Stimulated activated CD4-positive, alpha-beta T cell treated with anti-CD3 and anti-CD28 coated beads, TNF-alpha, amount 100 ng/mL, for 48 hours (primary cell): ENCODE measurements at regions not wholly inside any gene's neighbourhood (a gene's known extent, or its start where the extent isn't known, plus 50 kb on each side); places are given as distances from the start of the nearest gene placed in this dataset.

Experiments used
- DNase-seq, 3 donors: peaks; one replicate each; pipeline ENCODE4 v3.0.0-alpha.2; 2020; ENCODE audit warnings: low read depth in 3 of 3

DNA sequence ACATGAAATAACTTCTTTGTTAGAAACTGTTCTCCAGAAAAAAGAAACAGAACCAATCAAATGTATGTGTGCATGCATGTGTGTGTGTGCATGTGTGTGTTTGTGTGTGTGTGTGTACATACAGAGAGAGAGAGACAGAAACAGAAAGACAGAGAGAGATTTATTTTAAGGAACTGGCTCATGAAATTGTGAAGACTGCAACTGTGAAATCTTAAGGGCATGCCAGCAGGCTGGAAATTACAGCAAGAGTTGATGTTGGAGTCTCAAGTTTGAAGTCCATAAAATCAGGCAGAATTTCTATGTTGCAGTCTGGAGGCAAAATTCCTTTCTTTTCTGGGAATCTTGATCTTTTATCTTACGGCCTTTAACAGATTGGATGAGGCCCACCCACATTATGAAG lies 168.9 kb upstream of the CDH20 start:
- DNase-seq = no peak

DNA sequence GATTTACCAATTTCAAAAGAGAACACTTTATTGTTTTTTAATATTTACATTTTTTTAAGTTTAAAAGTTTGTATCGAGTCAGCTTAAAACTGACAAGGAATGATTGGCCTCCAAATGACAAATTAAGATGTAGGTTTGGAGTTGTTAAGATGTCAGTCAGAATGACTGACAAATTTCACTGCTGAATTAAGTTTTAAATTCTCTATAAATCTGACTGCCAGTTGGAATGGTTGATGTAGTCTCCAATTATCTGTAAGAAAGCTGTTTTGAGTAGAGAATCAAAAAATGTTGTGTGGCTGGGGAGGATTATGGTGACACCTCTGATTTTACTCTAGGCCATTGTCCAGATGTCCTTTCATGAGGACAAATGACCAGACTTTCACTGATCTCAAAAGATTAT lies 165.3 kb upstream of the CDH20 start:
- DNase-seq = no peak

DNA sequence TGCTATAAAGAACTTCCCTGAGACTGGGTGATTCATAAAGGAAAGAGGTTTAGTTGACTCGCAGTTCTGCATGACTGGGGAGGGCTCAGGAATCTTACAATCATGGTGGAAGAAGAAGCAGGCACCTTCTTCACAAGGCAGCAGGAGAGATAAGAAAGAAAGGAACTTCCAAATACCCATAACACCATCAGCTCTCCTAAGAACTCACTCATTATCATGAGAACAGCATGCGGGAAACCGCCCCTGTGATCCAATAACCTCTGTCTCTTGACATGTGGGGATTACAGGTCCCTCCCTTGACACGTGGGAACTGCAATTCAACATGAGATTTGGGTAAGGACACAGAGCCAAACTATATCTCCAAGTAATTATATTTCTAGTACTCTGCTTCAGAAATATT lies 163.8 kb upstream of the CDH20 start:
- no peak for DNase-seq

DNA sequence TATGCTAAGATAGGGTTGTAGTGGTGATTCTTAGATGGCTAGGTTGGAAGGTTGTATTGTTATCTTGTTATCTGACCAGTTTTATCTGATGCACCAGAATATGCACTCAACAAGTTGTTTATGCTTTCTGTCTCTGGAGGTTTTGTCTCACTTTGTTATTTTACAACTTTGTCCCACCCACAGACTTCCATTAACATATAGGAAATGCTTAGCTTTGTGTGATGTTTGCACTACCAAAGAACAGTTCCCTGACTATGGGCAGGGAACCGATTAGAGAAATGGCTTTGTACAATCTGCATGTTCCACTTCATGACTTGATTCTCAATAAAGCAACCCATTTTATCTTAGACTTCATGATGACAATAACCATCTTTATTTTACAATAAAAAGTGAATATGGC lies 160.6 kb upstream of the CDH20 start:
- DNase-seq = no peak

DNA sequence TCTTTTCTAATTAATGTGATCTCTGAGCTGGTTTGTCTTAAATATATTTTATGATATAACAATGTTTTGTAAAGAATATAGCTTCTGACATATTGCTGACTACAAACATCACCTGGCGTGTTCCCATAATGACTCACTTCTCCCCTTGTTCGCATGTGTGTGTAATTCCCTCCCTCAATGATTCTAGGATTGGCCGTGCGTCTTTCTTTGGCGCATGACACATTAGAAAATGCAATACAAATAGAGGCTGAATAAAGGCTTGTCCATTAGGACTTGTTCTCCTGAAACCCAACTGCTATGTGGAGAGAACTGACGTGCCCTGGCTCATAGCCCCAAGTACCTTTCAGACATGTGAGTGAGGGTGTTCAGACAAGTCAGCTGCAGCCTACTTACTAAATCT lies 159.7 kb upstream of the CDH20 start:
- no peak for DNase-seq

DNA sequence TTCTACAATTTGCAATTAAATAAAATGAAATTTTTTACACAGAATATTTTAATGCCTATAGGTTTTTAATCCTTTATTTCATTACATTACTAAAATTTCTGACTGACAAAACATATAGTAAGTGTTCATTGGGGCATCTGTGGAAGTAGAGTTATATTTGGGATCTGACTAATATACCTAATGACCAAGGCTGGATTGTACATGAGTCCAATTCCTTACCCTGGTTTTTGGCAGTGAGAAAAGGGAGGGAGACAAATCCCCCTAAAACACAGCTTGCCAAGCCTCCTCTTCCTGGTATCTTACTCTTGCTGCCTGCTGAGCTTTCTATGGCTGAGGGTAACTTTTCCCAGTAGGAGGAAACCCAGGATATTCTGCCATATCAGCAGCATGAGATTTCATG lies 149.4 kb upstream of the CDH20 start:
- DNase-seq = no peak

DNA sequence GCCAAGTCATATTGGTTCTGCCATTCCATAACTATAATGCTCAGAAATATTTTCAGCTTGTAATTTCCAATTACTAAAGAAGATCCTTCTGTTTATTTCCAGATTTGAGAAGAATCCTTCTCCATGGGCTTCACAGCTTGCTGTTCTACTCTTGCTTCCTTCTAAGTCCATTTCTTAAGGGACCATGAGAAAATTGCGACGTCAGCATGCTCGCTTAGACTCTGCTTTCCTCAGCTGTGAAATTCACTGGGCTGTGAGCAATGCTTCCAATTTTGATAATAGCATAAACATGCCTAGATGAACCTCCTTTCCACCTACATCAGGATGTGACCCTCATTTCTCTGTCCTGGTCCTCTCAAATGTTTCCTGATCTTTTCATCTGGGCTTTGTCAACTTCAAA lies 145.3 kb upstream of the CDH20 start:
- DNase-seq = no peak

DNA sequence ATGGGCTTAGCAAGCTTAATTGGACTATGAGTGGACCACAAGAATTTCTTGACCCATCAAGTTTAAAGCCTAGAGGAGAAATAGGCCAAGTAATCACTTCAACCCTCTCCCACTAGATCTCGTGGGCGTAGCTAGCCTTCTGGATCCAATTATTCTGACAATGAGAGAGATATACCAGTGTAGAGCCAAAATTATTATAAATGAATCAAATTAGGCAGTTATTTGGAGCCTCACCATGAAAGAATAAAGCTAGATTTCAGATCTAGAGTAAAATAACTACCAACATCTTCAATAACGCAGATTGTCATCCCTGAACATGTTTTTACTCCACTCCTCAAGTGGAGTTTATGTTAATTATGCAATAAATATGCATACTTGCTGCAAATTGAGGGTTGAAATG lies 143.9 kb upstream of the CDH20 start:
- DNase-seq = no peak

DNA sequence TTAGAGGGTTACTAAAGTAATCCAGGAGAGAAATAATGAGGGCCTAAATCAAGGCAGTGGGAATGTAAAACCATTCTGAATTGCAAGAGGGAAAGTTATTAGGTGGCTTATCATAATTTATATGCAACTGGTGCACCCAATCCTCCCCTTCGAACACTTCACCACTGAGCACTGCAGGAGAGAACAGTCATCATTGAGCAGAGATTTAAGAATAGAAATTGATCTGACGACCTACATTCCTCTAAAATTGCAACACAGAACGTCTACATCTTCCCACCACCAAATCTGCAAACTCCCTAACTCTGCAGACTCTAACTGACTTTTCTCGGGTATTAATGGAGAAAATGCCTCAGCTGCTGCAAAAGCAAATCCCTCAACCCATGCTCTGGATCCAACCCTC lies 138.5 kb upstream of the CDH20 start:
- no peak for DNase-seq

DNA sequence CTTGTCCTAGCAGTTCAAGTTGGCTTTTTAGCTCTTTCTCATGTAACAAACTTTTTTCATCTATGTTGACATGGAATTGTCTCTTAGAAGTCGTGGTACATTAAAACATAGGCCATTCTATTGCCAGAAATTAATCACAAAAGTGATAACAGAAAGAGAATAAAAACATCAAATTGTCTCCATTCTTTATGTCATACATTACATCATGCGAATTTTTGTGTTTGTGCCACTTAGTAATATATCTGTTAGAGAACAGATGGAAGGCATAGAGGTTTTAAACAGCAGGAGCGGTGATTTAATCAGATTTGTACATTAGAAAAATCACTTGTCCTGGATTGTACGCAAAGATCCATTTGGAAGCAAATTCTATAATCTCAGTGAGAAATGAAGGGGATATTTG lies 136.5 kb upstream of the CDH20 start:
- no peak for DNase-seq

DNA sequence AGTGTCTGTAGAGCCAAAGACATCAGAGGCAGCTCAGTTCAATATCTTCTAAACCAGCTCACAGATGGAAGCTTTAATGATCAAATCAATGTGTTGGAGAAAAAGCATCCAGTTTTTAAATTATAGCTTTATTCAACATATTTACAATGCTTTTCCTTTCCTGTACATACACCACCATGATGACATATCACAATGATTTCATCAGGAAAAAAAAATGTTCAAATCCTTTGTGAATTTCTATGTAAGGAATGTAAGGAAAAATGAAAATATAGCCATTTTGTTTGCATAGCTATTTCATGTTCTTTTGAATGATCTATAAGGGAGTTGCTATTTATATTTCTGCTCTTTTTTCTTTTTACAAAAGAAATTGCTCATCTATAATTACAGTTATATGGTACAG lies 134.7 kb upstream of the CDH20 start:
- DNase-seq = no peak

DNA sequence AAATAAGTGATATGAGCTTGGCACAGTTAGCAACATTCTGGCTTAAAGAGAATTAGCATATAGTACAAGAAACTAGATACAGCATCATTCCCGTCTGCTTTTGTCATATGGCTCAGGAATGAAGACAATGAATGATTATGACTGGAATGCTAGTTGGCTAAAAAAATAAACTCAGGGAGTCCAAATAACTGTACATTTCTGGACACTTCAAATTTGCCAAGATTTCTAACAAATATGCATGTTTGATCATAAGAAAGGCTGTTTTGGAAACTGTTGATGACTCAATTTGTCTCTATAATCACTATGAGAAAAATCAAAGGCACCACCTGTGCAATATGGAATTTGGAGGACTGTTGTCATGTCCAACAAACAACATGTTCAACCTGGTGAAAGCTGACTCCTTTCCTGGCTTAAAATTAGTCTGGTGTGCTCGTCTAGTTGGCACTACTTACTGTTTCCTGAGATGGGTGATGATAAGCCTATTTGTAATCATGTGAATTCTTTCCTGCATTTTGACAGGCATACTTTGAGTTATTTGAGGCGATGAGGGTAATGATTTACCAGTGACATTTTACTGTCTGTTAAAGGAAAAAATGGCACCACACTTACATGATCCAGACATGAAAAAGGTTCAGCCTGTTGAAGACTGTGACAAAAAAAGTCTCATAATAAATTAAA lies 133.9 kb upstream of the CDH20 start:
- DNase-seq = no peak

DNA sequence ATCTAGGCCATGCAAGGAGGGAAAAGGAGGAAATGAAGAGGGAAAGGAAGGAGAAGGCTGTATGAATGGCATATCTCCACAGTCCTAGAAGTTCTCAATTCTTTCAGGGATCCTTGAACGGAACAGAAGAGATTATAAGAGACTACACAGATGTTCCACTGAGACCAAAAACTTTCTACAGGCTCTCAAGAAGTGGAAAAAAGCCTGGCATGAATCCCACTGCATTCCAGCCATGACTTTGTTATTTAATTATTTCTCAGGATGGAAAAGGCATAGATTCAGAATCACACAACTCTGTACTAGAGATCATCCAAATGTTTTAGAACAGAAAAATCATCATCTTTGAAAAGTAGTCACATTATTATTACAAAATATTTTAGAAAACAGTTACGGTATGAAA lies 131.7 kb upstream of the CDH20 start:
- DNase-seq = no peak

DNA sequence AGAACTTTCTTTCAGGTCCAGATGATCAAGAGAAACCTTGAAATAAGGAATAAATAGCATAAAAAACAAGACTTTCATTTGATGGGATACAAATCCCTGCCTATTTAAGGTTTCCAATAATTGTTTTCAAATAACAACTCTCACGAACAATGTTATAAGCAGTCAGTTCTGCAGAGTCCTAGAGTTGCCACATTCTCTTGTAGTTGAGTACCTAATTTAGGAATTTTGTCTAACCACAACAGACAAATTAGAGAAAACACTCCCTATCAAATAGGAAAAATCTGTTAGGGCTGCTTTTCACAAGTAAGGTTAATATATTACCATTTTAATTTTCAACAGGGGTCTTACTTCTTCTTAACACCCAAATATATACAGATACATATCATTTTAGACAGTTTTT lies 130.1 kb upstream of the CDH20 start:
- DNase-seq = no peak

DNA sequence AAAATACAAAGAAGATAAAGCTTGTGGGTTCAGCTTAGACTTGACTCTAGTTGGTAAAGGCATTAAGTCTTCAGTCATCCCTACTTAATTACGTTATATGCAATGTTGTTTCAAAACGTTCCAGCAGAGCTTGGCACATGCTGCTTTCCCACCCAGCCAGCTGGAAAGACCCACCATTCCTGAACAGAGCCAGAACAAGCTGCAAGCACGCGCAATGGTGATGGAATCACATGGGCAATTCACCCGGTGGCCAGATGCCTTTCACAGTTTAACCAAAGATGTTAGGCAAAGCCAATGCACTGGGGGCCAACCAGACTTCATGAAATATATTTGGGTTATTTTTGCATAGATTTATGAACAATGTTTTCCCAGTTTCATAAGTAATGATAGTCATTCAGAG lies 123.4 kb upstream of the CDH20 start:
- no peak for DNase-seq

DNA sequence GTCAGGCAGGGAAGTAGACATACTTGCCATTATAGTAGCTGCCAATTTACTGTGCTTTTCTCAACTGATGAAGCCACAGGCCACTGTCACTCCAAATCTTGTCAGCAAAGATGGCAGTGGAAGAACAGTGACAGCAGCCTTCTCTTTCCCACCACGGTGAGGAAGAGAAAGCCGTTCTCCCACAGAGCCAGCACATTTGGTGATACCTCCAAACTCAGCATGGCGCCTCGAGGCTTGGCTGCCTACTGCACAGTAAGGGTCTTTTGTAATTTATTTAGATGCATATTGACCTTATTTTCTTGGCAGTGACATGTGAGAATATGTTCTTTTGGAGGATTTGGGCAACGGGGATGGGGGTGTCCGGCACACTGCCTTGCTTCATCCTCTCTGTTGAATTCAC lies 117.2 kb upstream of the CDH20 start:
- no peak for DNase-seq

DNA sequence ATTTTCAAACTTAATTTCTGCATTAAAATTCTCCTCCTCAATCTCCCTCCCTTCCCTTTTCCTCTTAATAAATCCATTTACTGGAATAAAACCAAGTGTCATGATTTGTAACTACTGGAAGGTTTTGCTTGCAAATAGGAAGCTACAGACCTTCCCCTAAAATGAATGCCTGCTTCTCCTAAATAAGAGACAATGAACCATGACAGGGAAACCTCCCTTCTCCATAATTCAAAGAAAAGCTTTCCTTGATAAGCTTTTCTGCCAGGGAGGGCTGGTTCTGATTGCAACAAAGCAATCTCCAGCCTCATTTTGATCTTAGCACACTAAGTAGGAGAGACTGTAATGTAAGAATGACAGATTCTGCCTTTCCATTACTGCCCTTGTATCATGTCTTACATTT lies 111.0 kb upstream of the CDH20 start:
- DNase-seq = no peak

DNA sequence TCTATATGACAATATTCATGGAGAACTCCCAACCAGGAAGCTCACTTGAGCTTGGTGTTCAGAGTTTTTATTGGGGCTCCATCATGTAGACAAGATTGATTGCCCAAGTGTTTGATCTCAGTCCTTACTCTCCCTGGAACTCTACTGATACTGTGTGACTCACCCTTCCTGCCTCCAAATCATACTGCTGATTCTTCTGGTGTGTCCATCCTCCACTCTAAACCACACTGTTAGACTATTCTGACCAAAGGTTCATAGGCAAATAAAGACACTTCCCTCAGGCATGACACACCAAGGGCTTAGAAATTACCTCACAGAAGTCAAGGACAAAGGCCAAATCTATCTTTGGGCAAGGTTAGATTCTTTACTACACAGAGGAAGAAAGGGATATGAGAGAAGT lies 107.9 kb upstream of the CDH20 start:
- no peak for DNase-seq

DNA sequence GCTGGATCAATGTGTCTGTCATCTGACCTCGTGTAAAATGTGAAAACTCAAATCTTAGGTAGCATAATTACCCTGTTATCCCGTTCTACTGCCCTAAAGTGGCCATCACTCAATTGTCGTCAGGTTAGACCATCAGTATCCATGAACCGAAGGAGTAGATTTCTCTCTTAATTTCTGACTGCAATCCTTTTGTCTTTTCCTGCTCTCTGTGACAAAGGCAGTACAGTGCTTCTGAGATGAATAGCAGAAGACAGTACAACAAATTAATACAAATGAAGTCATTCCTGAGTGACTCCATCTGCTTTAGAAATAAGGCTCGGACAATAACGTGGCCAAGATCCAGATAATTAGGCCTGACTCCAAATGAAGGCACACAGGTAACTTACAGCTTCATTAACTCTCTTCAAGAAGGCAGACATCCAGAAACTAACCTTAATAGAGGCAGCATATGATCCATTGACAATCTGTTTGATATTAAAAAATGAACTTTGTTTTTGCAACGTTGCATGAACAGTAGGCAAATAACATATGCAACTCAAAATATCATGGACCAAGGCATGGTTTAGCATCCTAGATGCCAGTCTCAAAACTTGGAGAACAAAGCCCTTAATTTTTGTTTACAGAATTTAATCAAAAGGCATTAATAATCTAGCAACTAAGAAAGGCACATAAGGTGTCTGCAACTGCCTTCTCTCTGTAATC lies 96.7 kb upstream of the CDH20 start:
- DNase-seq = no peak

DNA sequence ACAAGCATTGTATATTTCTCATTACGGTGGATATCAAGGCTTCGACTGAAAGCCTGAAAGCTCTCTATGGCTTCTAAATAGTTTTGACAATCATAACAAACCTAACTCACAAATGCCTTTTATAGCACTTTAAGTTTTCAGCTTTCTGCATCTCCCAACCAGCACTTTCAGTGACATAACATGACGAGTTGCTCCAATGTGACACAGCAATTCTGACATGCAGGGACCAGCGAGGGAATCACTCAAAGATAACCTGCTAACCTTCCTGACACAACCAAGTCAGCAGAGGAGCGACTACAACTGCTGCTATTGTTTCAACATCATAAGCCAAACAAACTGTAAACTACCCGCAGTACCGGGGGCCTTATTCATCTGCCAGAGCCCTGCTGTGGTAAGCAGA lies 95.7 kb upstream of the CDH20 start:
- no peak for DNase-seq

DNA sequence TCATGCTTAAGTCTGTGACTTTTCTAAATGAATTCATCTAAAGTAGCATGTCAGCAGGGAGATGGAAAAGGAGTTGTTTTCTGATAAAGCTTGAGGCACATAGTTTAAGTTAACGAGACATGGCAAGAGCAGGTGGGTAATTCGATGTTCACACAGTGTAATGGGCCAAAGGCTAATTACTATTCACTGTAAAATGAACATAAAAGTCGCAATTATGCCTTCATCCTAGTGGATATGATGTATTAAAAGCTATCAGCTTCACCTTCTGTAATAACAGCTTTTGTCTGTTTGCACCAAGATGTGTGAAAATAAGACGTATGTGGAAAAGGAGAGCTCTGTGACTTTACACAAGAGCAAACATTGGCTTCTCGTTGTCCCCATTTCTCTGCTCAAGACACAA lies 94.2 kb upstream of the CDH20 start:
- no peak for DNase-seq

DNA sequence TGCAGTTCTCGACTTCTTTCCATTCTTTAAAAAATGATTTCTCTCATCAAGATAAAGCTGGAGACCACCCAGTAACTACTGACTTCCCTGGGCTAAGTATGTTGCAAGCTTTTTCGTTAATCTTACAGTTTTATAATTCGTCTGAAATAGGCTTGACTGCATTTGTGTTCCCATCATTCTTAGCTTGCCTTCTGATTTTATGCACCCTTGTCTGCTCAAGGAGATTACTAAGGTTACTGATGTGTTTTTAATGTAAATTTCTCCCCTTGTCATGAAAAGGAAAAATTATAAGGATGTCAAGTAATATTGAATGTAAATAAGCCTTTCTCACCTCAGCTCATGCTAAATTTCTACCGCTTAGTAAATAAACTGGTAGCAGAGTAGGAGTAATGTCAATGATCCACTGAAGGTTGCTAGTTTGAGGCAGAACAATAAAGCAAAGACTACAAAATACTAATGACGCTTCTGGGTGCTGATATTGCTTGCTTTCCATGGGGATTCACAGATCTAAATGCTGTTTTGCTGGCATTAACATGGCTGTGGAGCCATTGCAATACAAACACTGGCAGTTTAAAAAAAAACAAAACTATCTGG lies 91.9 kb upstream of the CDH20 start:
- DNase-seq = no peak

DNA sequence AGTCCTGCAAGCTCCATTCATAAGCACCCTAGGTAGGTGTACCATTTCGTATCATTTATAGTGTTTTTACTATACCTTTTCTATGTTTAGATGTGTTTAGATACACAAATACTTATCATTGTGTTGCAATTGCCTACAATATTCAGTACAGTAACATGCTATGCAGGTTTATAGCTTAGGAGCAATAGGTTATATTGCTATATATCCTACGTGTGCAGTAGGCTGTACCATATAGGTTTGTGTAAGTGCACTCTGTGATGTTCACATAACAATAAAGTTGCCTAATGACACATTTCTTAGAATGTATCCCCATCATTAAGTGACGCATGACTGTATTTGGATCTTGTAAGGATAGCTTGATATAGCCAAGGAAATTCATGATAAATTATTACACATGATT lies 88.6 kb upstream of the CDH20 start:
- no peak for DNase-seq

DNA sequence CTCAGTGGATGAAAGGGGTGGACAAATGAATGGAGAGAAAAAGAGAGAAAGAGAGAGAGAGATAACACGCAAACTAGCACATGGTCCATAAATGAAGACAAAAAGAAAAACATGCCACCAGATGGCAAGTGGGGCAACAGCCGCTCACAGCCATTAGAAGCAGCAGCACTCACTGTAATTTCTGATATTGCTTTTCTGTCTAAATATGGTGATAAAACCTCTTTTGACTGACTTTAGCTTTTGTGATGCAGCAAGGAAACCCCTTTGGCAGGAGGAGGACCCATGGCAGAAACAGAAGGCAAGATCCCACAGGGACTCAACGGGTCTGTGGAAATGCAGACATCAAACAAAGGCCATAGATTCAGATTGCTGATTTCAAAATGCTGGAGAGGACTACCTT lies 88.0 kb upstream of the CDH20 start:
- no peak for DNase-seq
